ENCODE measurements at regions not wholly inside any gene's neighbourhood (a gene's known extent, or its start where the extent isn't known, plus 50 kb on each side); places are given as distances from the start of the nearest gene placed in this dataset.
"Not testable (repeated sequence)": the region's sequence is repeated elsewhere in the genome, so short reads cannot be mapped to it uniquely, and the experiment has no call there.

- DNase-seq (ENCODE audit: low spot score) = not testable (repeated sequence)
Observed at GRCh38 chr6:28623242-28623641, 97.6 kb downstream of the GPX5 start.

- not testable (repeated sequence) for DNase-seq (ENCODE audit: low spot score)
Observed at GRCh38 chr6:28626386-28626785, 100.7 kb downstream of the GPX5 start.

DNA sequence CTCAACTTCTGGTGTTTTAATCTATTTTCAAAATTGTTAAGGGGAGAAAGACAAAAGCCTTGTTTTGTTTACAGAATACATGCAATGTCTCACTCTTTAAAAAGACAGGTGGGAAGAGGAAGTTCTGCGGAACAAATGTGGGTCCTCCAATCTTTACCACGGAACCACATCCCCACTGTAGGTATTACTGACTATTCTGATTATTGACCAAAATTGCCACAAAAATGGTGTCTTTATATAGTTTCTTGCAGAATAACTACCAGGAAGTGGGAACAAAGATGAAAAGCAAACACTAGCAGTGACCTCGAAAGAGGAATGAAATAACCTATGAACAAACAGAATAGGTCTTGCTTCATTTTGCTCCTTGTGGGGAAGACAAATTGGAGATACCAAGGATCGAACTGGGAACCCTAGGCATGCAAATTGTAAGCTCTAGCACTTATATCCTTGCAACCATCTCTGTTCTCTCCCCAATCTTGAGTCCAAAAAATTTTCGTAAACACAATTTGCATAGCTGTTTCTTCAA is 106.7 kb downstream of the GPX5 start:
- DNase-seq (ENCODE audit: low spot score) = no peak

GRCh38 chr6:28633445-28634215 is 107.9 kb downstream of the GPX5 start:
- DNase-seq (ENCODE audit: low spot score) = no peak

GRCh38 chr6:28634411-28634760 is 108.7 kb downstream of the GPX5 start:
- no peak for DNase-seq (ENCODE audit: low spot score)

- DNase-seq (ENCODE audit: low spot score) = no peak
Observed at GRCh38 chr6:28634761-28635546, 109.3 kb downstream of the GPX5 start.

- no peak for DNase-seq (ENCODE audit: low spot score)
Observed at GRCh38 chr6:28635547-28636158, 110.0 kb downstream of the GPX5 start.

DNA sequence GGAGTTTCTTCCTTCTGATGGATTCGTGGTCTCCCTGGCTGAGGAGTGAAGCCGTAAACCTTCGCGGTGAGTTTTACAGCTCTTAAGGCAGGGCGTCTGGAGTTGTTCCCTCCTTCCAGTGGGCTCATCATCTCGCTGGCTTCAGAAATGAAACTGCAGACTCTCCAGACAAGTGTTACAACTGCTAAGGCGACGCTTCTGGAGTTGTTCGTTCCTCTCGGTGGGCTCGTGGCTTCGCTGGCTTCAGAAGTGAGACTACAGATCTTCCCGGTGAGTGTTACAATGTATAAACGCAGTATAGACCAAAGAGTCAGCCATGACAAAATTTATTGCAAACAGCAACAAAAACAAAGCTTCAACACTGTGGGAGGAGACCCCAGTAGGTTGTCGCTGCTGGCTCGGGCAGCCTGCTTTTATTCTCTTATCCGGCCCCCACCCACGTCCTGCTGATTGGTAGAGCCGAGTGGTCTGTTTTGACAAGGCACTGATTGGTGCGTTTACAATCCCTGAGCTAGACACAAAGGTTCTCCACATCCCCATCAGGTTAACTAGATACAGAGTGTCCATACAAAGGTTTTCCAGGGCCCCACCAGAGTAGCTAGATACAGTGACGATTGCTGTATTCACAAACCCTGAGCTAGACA is 113.2 kb downstream of the GPX5 start:
- no peak for DNase-seq (ENCODE audit: low spot score)

GRCh38 chr6:28639445-28640290 is 114.0 kb downstream of the GPX5 start:
- DNase-seq (ENCODE audit: low spot score) = not testable (repeated sequence)

DNA sequence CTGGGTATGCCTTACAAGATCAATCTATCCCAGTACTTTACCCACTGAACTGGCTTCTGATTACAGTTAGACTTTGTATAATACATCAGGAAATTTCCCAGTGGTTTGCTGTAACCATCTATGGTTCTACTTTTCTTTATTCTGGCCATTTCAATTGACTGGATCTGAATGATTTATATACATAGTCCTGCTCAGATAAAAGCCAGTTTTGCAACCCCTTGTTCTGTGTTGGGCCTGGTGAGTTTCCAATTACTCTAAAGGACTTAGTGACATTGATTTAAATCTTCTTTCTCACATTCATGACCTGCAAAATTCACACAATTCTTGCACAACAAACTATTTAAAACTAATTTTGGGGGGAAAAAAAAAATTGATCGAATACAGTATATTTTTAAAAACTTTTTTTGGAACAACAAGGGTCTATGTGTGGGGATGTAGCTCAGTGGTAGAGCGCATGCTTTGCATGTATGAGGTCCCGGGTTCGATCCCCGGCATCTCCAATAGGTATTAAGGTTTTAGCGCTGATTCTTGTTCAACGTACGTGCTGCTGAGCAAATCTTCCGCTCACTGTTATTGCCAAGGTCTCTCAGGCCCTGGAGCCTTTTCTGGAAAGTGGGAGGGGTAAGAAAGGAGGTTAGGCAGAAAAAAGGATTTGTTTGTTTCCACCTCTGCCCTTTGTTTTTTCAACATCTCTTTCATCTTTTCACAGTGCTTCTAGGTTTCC is 117.5 kb downstream of the GPX5 start:
- DNase-seq (ENCODE audit: low spot score) = peak; percentile 50

GRCh38 chr6:28646650-28647049 is 121.0 kb downstream of the GPX5 start:
- DNase-seq (ENCODE audit: low spot score) = no peak

- DNase-seq (ENCODE audit: low spot score) = peak; percentile 54
Observed at GRCh38 chr6:28648035-28648877, 122.6 kb downstream of the GPX5 start.

DNA sequence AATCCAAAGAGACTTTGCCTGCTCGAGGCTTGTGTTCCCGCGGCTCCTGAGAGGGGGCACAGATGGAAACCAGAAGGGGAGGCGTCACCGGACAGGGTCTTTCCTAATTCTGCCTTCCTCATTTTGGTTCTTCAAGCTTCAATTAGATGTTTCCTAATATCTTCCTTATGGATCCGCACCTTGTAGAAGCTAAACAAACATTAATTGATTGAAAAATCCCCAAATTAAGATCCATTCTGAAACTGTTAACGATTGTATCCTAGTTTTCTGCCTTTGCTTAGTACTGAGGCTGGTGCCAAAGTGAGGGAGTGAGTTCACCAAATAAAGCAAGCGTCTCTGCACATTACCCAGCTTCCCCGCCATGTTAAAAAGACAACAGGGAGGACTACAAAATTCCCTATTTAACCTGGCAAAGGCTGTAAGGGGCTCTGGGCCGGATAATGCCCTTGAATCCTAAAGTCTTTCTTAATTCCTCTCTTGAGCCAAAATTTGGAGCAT is 123.2 kb downstream of the GPX5 start:
- peak; percentile 77 for DNase-seq (ENCODE audit: low spot score)

DNA sequence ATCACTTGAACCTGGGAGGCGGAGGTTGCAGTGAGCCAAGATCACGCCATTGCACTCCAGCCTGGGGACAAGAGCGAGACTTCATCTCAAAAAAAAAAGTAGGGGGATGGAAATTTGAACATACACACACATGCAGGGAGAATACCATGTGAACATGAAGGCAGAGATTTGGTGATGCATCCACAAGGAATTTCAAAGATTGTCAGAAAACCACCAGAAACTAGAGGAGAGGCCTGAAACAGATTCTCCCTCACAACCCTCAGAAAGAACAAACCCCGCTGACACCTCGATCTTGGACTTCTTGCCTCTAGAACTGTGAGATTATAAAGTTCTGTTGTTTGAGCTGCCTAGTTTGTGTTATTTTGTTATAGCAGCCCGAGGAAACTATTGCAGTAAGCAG is 125.5 kb downstream of the GPX5 start:
- no peak for DNase-seq (ENCODE audit: low spot score)

DNA sequence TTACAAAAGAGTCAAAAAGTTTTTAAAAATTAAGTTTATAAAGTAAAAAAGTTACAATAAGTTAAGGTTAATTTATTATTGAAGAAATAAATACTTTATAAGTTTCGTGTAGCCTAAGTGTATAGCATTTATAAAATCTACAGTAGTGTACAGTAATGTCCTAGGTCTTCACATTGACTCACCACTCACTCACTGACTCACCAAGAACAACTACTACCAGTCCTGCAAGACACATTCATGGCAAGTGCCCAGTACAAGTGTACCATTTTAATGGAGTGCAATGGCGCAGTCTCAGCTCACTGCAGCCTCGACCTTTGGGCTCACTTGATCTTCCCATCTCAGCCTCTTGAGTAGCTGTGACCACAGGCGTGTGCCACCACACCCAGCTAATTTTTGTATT is 128.2 kb downstream of the GPX5 start:
- DNase-seq (ENCODE audit: low spot score) = no peak

DNA sequence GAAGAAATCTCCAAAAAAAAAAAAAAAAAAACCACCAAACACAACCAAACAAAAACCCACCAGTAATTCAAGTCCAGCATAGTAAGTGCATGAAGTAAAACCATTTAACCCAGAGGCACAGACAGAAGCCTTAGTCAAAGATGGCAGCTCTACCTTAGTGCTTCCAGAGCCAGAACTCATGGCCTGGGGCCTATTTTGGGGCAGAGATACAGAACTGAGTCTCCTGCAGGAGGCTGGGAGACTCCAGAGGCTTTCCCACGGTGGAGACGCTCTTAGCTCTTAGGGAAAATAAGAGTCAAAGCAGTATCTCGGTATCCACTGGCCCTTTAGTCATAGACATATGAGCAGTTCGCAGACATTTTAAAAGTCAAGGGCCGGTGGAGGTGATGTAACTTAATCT is 129.5 kb downstream of the GPX5 start:
- no peak for DNase-seq (ENCODE audit: low spot score)

GRCh38 chr6:28656715-28657114 is 131.0 kb downstream of the GPX5 start:
- DNase-seq (ENCODE audit: low spot score) = no peak

DNA sequence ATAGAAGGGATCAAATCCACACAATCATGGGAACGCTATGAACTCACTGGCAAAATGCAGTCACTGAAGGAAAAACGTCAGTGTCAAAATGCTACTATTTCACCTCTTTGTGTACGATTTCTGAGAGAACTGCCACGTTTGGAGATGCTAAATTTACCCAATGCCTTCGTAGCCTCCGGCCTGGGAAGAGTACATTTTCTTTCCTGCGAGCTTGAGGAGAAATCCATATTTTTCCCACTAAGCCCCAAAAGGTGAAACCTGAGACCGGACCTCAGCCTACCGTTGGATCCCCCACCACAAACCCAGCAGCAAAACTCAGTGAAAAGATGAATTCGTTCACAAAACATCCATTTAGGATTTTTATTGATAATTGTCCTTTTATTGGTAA is 131.7 kb downstream of the GPX5 start:
- DNase-seq (ENCODE audit: low spot score) = no peak

- peak; percentile 72 for DNase-seq (ENCODE audit: low spot score)
Observed at GRCh38 chr6:28657769-28658465, 132.2 kb downstream of the GPX5 start.

Measured in D341Med (cell line).